Head of caudate nucleus (tissue), 42 donors: ENCODE measurements at regions not wholly inside any gene's neighbourhood (a gene's known extent, or its start where the extent isn't known, plus 50 kb on each side); places are given as distances from the start of the nearest gene placed in this dataset.

Experiments used
- DNase-seq, 42 donors: peaks; one replicate each; pipeline versions ENCODE4 v3.0.0 to v3.0.0-alpha.2; 2020 to 2021; ENCODE audit warnings: mixed read lengths in 7 of 42
- intact Hi-C: fragments of 100-400 bp; cut with DNase I; formaldehyde crosslinking; loops from one replicate; pipeline ENCODE4 v1.15.0; 2022

DNA sequence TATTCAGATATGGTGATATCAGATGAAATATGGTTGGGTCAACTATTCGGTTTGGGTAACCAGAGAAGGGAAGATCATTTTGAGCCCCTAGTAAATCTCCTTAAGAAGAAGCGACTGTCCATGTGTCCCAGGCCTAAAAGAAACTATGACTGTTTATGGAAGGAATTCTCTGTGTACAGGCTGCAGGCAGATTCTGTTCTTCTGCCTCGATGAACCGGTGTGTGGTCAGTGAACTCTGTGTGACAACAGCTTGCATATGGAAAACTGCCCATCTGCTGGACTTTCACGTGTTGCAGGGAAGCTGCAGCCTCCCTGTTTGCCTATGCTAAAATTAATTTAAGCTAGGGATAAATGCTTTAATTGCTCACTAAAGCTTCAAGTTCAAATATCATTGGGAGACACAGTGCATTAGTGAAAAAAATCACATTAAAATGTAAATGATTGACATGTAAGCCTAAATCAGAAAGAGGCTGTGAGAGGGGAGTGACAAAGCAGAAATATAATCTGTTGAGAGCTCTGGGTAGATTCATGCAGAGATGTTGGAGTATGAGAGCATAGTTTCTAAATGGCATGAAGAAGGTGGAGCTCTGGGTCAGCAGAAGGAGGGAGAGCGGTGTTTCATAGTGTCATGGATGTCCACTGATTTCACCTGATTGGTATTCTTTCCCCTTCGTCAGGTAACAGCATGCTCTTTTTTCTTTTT, 65.4 kb upstream of the PFN2 start:
- intact Hi-C loops: no loop called here
- no peak for DNase-seq

DNA sequence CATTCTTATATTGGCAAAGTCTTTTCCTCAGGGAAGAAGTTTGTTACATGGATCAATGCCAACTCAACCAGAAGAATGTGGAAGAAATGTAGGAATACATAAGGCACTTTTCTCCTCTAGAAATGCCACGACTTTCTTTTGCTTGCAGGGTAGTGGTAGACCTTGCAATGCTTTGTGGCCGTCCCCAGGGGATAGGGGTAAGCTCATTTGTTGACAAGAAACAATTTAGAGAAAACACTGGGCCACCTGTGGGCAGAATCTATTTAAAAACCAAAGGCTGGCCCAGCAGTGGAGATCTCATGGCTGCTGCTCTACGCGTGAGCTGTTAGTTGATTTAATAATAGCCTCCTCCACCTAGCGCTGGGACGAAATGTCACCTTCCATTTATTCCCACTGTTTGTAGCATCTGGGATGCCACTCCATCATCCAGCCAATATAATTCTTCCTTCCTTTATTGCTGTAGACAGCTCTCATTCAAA, 64.6 kb upstream of the PFN2 start:
- intact Hi-C loops: no loop called here
- no peak for DNase-seq

DNA sequence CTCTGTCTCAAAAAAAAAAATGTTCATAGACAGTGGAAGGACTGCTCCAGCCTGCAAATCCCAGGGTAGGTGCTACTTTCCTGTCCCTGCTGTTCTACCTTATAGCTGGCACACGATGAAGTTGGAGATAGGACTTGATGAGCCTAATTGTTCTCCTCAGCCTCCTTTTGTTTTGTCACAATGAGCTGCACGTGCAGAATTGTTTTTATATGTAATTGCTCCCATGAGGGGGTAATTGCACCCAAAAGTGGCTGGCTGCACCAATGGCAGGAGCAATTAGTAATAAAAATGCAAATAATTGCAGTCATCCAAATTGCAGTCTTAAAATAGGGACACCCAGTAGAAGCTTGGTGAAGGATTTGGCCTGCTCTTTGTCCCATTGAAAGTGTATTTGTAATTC, 63.0 kb upstream of the PFN2 start:
- no peak for DNase-seq
- intact Hi-C loops: no loop called here

DNA sequence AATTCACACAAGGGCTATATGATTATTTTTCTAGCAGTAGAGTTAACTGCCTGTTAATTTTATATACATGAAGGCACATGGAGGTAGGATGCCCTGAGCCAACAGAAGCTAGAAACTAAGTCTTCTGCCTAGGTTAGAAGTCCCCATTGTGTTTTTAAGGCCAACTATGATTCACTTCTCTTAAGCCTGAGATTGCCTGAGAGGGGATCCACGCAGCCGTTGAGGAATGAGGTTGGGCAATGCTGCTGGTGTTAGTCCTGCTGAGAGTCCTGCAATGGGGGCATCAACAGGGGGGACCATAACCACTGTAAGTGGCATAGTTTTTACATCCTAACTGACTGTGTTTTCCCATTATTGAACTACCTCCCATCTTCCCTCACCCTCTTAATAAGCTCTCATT, 60.1 kb upstream of the PFN2 start:
- DNase-seq: no peak
- intact Hi-C loops: no loop called here

DNA sequence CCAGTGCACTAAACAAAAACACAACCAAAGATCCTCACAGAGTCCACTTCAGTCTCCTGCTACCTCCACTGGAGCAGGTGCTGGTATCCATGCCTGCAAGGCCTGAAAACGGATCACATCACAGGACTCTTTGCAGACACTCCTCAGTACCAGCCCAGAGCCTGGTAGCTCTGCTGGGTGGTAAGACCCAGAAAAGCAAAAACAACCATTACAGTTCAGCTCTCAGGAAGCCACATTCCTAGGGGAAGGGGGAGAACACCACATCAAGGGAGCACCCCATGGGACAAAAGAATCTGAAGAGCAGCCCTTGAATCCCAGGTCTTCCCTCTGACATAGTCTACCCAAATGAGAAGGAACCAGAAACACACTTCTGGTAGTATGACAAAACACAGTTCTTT, 52.5 kb upstream of the PFN2 start:
- DNase-seq: no peak
- intact Hi-C loops: no loop called here

DNA sequence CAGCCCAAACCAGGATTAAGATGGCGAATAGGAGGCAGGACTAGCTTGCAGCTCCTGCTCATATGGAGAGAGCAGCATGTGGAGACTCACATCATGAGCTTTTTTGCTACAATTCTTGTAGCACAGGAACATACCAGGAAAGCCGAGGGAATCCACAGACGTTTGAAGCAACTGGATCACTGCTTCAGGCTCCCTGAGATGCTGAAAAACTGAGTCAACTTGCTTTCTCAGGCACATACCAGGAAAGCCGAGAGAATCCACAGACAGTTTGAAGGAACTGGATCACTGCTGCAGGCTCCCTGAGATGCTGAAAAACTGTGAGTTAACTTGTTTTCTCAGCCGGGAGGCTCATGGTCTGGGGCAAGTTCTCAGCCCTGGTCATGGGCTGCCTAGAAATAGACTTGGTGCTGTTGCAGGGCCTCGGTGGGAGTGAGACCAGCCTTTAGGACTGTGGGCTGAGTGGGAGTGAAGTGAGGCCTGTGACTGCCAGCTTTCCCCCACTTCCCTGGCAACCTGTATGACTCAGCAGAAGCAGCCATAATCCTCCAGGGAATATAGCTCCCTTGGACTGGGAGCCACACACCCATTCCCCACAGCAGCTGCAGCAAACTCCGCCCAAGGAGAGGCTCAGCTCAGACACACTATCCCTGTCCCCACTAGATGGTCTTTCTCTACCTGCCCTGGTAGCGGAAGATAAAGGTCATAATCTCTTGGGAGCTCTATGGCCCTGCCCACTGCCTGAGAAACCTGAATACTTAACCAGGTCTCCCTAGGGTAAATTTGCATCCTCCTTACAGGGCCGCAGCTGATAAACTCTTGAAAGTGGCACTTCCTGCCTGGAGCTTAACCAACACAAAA, 51.9 kb upstream of the PFN2 start:
- intact Hi-C loops: no loop called here
- no peak for DNase-seq

DNA sequence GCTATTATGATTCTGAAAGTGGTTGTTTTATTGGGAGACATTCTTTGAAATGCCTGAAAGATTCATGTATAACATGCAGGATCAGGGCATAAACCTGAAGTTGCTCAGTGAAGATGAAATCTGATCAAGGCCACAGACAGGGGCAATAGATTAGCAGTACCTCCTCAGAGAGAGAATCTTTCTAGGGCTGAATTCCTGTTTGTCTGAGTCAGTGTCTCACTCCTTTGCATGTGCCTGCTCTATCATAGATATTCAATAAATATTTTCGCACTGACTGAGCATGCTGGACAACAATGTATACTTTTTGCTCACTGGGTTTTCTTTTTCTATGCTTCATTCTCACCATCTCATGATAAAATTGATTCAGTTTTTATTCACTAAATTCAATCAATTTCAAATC, 49.8 kb upstream of the PFN2 start:
- DNase-seq: no peak
- intact Hi-C loops: no loop called here
